ENCODE measurements at regions not wholly inside any gene's neighbourhood (a gene's known extent, or its start where the extent isn't known, plus 50 kb on each side); places are given as distances from the start of the nearest gene placed in this dataset.
"Not testable (repeated sequence)": the region's sequence is repeated elsewhere in the genome, so short reads cannot be mapped to it uniquely, and the experiment has no call there.

- no peak for TF ChIP-seq ZFX (IDR thresholded peaks at IDR 0.05; ENCODE audit: borderline replicate concordance)
- no peak for TF ChIP-seq CTCF (IDR thresholded peaks at IDR 0.05)
- H3K27ac ChIP-seq: no peak overlapping the region
These were observed 119.9 kb downstream of the PHETA1 start for GRCh38 chr12:111249018-111249370.

- TF ChIP-seq ZFX (IDR thresholded peaks at IDR 0.05; ENCODE audit: borderline replicate concordance) (no peak), CTCF (IDR thresholded peaks at IDR 0.05) (no peak)
These were observed 120.5 kb downstream of the PHETA1 start for GRCh38 chr12:111248236-111249017.

GRCh38 chr12:111247083-111247783 is 121.7 kb downstream of the PHETA1 start:
- H3K27ac ChIP-seq: no peak overlapping the region
- TF ChIP-seq ZFX (IDR thresholded peaks at IDR 0.05; ENCODE audit: borderline replicate concordance) (no peak), CTCF (IDR thresholded peaks at IDR 0.05) (no peak)

More at GRCh38 chr12:111248236-111249017, 120.5 kb downstream of the PHETA1 start:
- no peak overlapping the region for H3K27ac ChIP-seq

- TF ChIP-seq CTCF (IDR thresholded peaks at IDR 0.05) (no peak), ZFX (IDR thresholded peaks at IDR 0.05; ENCODE audit: borderline replicate concordance) (no peak)
- H3K27ac ChIP-seq: no peak overlapping the region
These were observed 122.4 kb downstream of the PHETA1 start for GRCh38 chr12:111246477-111247011.

GRCh38 chr12:111245701-111246476 is 123.0 kb downstream of the PHETA1 start:
- TF ChIP-seq ZFX (IDR thresholded peaks at IDR 0.05; ENCODE audit: borderline replicate concordance) (no peak), CTCF (IDR thresholded peaks at IDR 0.05) (no peak)
- H3K27ac ChIP-seq: no peak overlapping the region

GRCh38 chr12:111244673-111245072 is 124.2 kb downstream of the PHETA1 start:
- no peak for TF ChIP-seq CTCF (IDR thresholded peaks at IDR 0.05)
- no peak for TF ChIP-seq ZFX (IDR thresholded peaks at IDR 0.05; ENCODE audit: borderline replicate concordance)
- H3K27ac ChIP-seq: no peak overlapping the region

- H3K27ac ChIP-seq: not testable (repeated sequence)
These were observed 126.1 kb downstream of the PHETA1 start for GRCh38 chr12:111242817-111243216.
